ENCODE measurements at regions not wholly inside any gene's neighbourhood (a gene's known extent, or its start where the extent isn't known, plus 50 kb on each side); places are given as distances from the start of the nearest gene placed in this dataset.

GRCh38 chr15:66644869-66645268 is 57.2 kb upstream of the SMAD6 start:
- no peak for DNase-seq (ENCODE audit: low read depth)
- TF ChIP-seq, protein P1, sequence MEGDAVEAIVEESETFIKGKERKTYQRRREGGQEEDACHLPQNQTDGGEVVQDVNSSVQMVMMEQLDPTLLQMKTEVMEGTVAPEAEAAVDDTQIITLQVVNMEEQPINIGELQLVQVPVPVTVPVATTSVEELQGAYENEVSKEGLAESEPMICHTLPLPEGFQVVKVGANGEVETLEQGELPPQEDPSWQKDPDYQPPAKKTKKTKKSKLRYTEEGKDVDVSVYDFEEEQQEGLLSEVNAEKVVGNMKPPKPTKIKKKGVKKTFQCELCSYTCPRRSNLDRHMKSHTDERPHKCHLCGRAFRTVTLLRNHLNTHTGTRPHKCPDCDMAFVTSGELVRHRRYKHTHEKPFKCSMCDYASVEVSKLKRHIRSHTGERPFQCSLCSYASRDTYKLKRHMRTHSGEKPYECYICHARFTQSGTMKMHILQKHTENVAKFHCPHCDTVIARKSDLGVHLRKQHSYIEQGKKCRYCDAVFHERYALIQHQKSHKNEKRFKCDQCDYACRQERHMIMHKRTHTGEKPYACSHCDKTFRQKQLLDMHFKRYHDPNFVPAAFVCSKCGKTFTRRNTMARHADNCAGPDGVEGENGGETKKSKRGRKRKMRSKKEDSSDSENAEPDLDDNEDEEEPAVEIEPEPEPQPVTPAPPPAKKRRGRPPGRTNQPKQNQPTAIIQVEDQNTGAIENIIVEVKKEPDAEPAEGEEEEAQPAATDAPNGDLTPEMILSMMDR (IDR thresholded peaks at IDR 0.05; ENCODE audit: control insufficient read depth, extremely low read depth, insufficient read depth) = no peak

DNA sequence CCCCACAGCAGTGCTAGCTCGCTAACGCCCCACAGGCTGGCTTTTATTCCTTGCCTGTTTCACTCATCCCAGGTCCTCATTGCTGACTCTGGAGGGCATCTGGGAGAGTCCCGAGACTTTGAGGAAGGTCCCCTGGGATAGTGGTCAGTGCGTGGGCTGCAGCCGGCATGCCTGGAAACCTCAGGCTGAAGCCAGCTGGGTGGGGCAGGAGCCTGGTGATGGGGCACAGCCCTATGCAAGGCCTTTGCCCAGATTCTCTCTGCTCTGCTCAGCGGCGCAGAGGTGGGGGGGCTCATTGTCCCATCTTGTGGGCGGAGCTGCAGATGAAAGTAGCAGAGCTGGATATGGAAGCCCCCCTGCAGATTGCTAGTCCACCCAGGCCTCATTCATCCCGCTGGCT is 55.7 kb upstream of the SMAD6 start:
- TF ChIP-seq, protein P1 (IDR thresholded peaks at IDR 0.05; ENCODE audit: control insufficient read depth, extremely low read depth, insufficient read depth) = no peak
- H3K4me3 ChIP-seq (ENCODE audit: low read depth, low read length) = no peak overlapping the region
- DNase-seq (ENCODE audit: low read depth) = no peak

More at GRCh38 chr15:66644869-66645268, 57.2 kb upstream of the SMAD6 start:
- H3K4me3 ChIP-seq (ENCODE audit: low read depth, low read length) = no peak overlapping the region

DNA sequence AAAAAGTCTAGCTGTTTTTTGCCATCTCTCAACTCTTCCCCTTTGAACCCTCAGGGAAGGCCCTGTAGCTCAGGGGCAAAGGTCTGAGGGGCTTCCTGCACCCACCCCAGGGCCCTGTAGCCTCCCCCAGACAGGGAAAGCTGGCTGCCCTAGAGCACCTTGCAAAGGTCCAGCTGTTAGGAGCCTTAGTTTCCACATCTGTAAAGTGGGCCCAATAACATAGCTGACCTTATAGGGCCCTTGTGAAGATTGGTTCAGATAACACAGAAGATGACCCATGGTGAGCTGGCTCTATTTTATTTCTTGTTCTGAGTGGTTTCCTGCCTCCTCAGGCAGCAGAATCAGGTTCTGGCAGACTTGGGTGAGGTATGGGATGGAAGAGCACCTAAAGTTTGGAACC is 55.2 kb upstream of the SMAD6 start:
- H3K4me3 ChIP-seq (ENCODE audit: low read depth, low read length) = no peak overlapping the region
- TF ChIP-seq, protein P1 (IDR thresholded peaks at IDR 0.05; ENCODE audit: control insufficient read depth, extremely low read depth, insufficient read depth) = no peak
- DNase-seq (ENCODE audit: low read depth) = no peak

DNA sequence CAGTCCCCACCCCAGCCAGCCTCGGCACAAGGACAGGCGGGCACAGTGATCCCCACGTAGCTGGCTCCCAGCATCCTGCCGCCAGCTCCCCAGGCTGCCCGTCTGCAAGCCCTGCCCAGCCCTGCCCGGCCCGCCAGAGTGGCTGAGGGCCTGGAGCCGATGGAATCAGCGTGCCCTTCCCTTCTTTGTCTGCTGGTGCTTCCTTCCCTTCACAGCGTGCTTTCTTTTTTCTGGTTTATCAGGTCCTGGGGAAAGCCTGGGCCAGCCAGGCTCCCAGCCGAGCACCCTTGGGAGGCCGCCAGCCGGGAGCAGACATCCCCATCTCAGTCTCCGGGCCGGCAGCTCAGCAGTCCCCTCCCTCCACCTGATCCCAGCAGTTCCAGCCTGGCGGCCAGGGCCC is 54.7 kb upstream of the SMAD6 start:
- peak; percentile 70 for DNase-seq (ENCODE audit: low read depth)
- TF ChIP-seq, protein P1 (IDR thresholded peaks at IDR 0.05; ENCODE audit: control insufficient read depth, extremely low read depth, insufficient read depth) = no peak
- no peak overlapping the region for H3K4me3 ChIP-seq (ENCODE audit: low read depth, low read length)

- TF ChIP-seq, protein P1 (IDR thresholded peaks at IDR 0.05; ENCODE audit: control insufficient read depth, extremely low read depth, insufficient read depth) = no peak
- no peak for DNase-seq (ENCODE audit: low read depth)
- no peak overlapping the region for H3K4me3 ChIP-seq (ENCODE audit: low read depth, low read length)
These were observed 53.4 kb upstream of the SMAD6 start for GRCh38 chr15:66648588-66648987.

- H3K4me3 ChIP-seq (ENCODE audit: low read depth, low read length) = no peak overlapping the region
- TF ChIP-seq, protein P1 (IDR thresholded peaks at IDR 0.05; ENCODE audit: control insufficient read depth, extremely low read depth, insufficient read depth) = no peak
- peak; percentile 84 for DNase-seq (ENCODE audit: low read depth)
These were observed 52.6 kb upstream of the SMAD6 start for GRCh38 chr15:66649235-66649984.

DNA sequence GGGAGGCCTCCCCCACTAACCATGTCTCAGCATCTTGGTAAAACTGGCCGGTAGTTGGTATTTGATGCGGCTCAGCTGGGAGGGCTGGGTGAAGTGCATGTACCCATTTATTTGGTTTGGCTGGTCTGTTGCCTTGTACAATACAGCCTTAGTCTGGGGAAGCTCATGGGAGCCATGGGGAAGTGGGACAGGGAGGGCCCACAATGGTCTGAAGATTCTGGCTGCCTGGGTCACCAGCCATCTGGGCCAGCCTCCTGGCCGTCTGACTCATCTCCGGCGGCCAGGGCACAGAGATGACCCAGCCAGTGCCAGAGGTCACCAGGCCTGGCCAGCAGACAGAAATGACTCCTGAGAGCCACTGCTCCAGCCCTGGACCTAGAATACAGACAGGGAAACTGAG is 51.6 kb upstream of the SMAD6 start:
- no peak overlapping the region for H3K4me3 ChIP-seq (ENCODE audit: low read depth, low read length)
- peak; percentile 89 for DNase-seq (ENCODE audit: low read depth)
- TF ChIP-seq, protein P1 (IDR thresholded peaks at IDR 0.05; ENCODE audit: control insufficient read depth, extremely low read depth, insufficient read depth) = no peak
